Neuronal stem cell (in vitro differentiated cells): ENCODE measurements at regions not wholly inside any gene's neighbourhood (a gene's known extent, or its start where the extent isn't known, plus 50 kb on each side); places are given as distances from the start of the nearest gene placed in this dataset.
A peak's percentile ranks its signal among the peaks of the same experiment; 100 is the strongest.

Source experiments
- DNase-seq: peaks from one replicate; pipeline ENCODE4 v3.0.0-alpha.2; 2013; ENCODE audit warnings: low spot score
- H2AFZ ChIP-seq: one replicate; pipeline ENCODE4 v1.6.1; 2013; ENCODE audit warnings: mild to moderate bottlenecking, low read length, inconsistent platforms
- H2AK5ac ChIP-seq: 2 replicates; pipeline ENCODE4 v1.6.1; 2013; ENCODE audit warnings: low read depth, mild to moderate bottlenecking, inconsistent platforms, low read length, moderate library complexity, mixed read lengths
- H2BK120ac ChIP-seq: 2 replicates; pipeline ENCODE4 v1.6.1; 2013; ENCODE audit warnings: low read depth, mild to moderate bottlenecking, inconsistent platforms, low read length, moderate library complexity, mixed read lengths
- H2BK12ac ChIP-seq: one replicate; pipeline ENCODE4 v1.6.1; 2013; ENCODE audit warnings: low read length, inconsistent platforms
- H2BK15ac ChIP-seq: 2 replicates; pipeline ENCODE4 v1.6.1; 2013; ENCODE audit warnings: mild to moderate bottlenecking, low read length, inconsistent platforms, mixed read lengths
- H2BK5ac ChIP-seq: one replicate; pipeline ENCODE4 v1.6.1; 2013; ENCODE audit warnings: inconsistent platforms, mild to moderate bottlenecking, low read length, moderate library complexity
- H3K14ac ChIP-seq: one replicate; pipeline ENCODE4 v1.6.1; 2013; ENCODE audit warnings: low read length, inconsistent platforms
- H3K18ac ChIP-seq: 2 replicates; pipeline ENCODE4 v1.6.1; 2013; ENCODE audit warnings: low read length, inconsistent platforms
- H3K23ac ChIP-seq: 2 replicates; pipeline ENCODE4 v1.6.1; 2013; ENCODE audit warnings: low read depth, mild to moderate bottlenecking, mixed read lengths, low read length, inconsistent platforms; ENCODE audit not compliant: poor library complexity
- H3K27ac ChIP-seq: replicated peaks from 3 replicates; pipeline ENCODE4 v1.5.1; 2013; ENCODE audit warnings: low read length, inconsistent platforms
- H3K27me3 ChIP-seq, 3 experiments: 2 replicates each; pipeline ENCODE4 v1.6.1; 2013; ENCODE audit warnings: low read length in 3 of 3, mild to moderate bottlenecking in 2 of 3, inconsistent platforms in 1 of 3, low read depth in 1 of 3, mixed read lengths in 1 of 3, moderate library complexity in 1 of 3; ENCODE audit not compliant: control insufficient read depth in 3 of 3, insufficient read depth in 3 of 3
- H3K36me3 ChIP-seq, 2 donors: replicated peaks in 1 of 2; 2 replicates each; pipeline ENCODE4 v1.6.1; 2013; ENCODE audit warnings: low read length in 2 of 2; ENCODE audit not compliant: control insufficient read depth in 2 of 2, insufficient read depth in 2 of 2
- H3K4ac ChIP-seq: 2 replicates; pipeline ENCODE4 v1.6.1; 2013; ENCODE audit warnings: inconsistent platforms, mild to moderate bottlenecking, low read length, moderate library complexity
- H3K4me1 ChIP-seq, 2 donors: 1 replicate in 1 of 2; 2 replicates in 1 of 2; pipeline ENCODE4 v1.6.1; 2013; ENCODE audit warnings: low read length in 2 of 2, low read depth in 1 of 2; ENCODE audit not compliant: control insufficient read depth in 2 of 2, insufficient read depth in 1 of 2
- H3K4me2 ChIP-seq: one replicate; pipeline ENCODE4 v1.6.1; 2013; ENCODE audit warnings: mild to moderate bottlenecking, low read length, inconsistent platforms; ENCODE audit not compliant: insufficient read depth, poor library complexity, severe bottlenecking
- H3K4me3 ChIP-seq, 2 donors: 2 replicates each; pipeline ENCODE4 v1.5.1; 2013; ENCODE audit warnings: low read length in 2 of 2, mild to moderate bottlenecking in 2 of 2, inconsistent platforms in 1 of 2, moderate library complexity in 1 of 2
- H3K79me1 ChIP-seq: one replicate; pipeline ENCODE4 v1.6.1; 2013; ENCODE audit warnings: low read depth, mild to moderate bottlenecking, inconsistent platforms, low read length, moderate library complexity
- H3K9ac ChIP-seq: one replicate; pipeline ENCODE4 v1.6.1; 2013; ENCODE audit warnings: mild to moderate bottlenecking, low read depth, low read length, inconsistent platforms; ENCODE audit not compliant: poor library complexity
- H3K9me3 ChIP-seq, 2 donors: replicated peaks in 1 of 2; 2 replicates each; pipeline versions ENCODE3 to v1.6.1; 2013; ENCODE audit warnings: low read length in 2 of 2, mild to moderate bottlenecking in 2 of 2, inconsistent platforms in 1 of 2, low read depth in 1 of 2, mixed read lengths in 1 of 2, moderate library complexity in 1 of 2; ENCODE audit not compliant: control insufficient read depth in 2 of 2, insufficient read depth in 1 of 2
- H4K8ac ChIP-seq: one replicate; pipeline ENCODE4 v1.6.1; 2013; ENCODE audit warnings: low read depth, mild to moderate bottlenecking, inconsistent platforms, low read length, moderate library complexity
- H4K91ac ChIP-seq: one replicate; pipeline ENCODE4 v1.6.1; 2013; ENCODE audit warnings: low read length, low read depth, mild to moderate bottlenecking, inconsistent platforms; ENCODE audit not compliant: poor library complexity
- WGBS, 2 donors: extraction: QIAGEN DNeasy Blood & Tissue Kit; methylation state at CpG; one replicate each; pipeline ENCODE4 v1.1.7; 2013; ENCODE audit warnings: missing lambda C conversion rate in 2 of 2, mixed read lengths in 1 of 2; ENCODE audit not compliant: insufficient read length in 2 of 2, insufficient replicate concordance in 1 of 2; ENCODE audit errors: extremely low coverage in 2 of 2; 5-methylcytosine and 5-hydroxymethylcytosine counted together

DNA sequence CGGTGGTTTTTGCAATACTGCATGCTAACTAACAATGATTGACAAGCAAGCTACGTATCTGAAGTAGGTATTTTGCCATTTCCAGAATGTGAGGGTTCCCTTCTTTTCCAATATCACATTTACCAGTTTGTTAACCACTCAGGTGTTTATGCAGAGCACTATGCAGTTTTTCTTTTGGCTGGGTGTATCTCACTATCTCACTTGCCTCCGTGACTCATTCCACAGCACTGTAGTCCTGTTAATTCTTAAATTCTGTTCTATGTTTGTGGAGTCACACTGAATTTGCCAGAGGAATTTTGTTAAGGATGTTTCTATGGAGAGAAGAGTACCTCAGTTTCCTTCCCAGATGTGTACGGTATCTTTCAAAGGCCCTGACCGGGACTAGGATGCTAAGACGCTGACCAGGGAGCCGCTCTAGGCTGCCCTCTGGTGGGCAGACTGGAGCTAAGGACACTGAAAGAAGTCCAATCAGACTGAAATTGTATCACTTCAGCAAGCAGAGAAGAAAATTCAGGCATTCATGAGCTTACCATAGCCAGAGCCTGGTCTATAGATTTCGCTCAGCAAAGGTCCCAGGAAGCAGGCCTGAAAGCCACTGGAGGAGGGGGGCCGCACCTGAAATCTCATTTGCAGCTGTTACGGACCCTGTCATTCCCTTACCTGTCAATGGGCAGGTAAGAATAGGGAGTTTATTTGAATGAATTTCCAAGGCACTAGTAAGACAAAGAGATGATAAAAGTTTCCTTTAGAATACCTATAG is 388.4 kb upstream of the SPOCK3 start:
- Histone ChIP-seq H3K14ac (no peak overlapping the region), H2AK5ac (no peak overlapping the region), H3K36me3 (no peaks in the 10 kb centered on the region), H2BK120ac (no peak overlapping the region), H4K8ac (no peak overlapping the region), H3K18ac (no peak overlapping the region), H3K79me1 (no peaks in the 10 kb centered on the region), H3K4me2 (no peak overlapping the region), H3K23ac (no peak overlapping the region), H2BK15ac (no peak overlapping the region), H3K27ac (no peak overlapping the region), H2BK5ac (no peak overlapping the region), H3K4me1 (no peaks in the 10 kb centered on the region), H3K4ac (no peak overlapping the region), H2AFZ (no peak overlapping the region), H4K91ac (no peak overlapping the region), H3K9me3 (no peaks in the 10 kb centered on the region), H3K9ac (no peak overlapping the region), H2BK12ac (no peak overlapping the region), H3K4me3 (no peak overlapping the region), H3K27me3 (no peaks in the 10 kb centered on the region)
- DNase-seq = peak; percentile 47
- WGBS, 2 donors = no CpG with 5 or more reads among the region's 10 CpGs

GRCh38 chr4:167623241-167623572 is 388.9 kb upstream of the SPOCK3 start:
- Histone ChIP-seq H3K9ac (no peak overlapping the region), H3K9me3 (no peaks in the 10 kb centered on the region), H2BK120ac (no peak overlapping the region), H3K4ac (no peak overlapping the region), H3K27ac (no peak overlapping the region), H2AFZ (no peak overlapping the region), H2AK5ac (no peak overlapping the region), H2BK12ac (no peak overlapping the region), H3K27me3 (no peaks in the 10 kb centered on the region), H4K91ac (no peak overlapping the region), H3K18ac (no peak overlapping the region), H4K8ac (no peak overlapping the region), H3K79me1 (no peaks in the 10 kb centered on the region), H3K4me2 (no peak overlapping the region), H3K4me1 (no peaks in the 10 kb centered on the region), H3K14ac (no peak overlapping the region), H2BK5ac (no peak overlapping the region), H3K4me3 (no peak overlapping the region), H2BK15ac (no peak overlapping the region), H3K36me3 (no peaks in the 10 kb centered on the region), H3K23ac (no peak overlapping the region)
- WGBS, 2 donors = no CpG with 5 or more reads among the region's 3 CpGs
- no peak for DNase-seq

GRCh38 chr4:167629272-167629671 is 395.0 kb upstream of the SPOCK3 start:
- H3K27me3 ChIP-seq = no peaks in the 10 kb centered on the region
- no peak overlapping the region for H4K8ac ChIP-seq
- H3K36me3 ChIP-seq = no peaks in the 10 kb centered on the region
- no peak overlapping the region for H2BK15ac ChIP-seq
- no peak overlapping the region for H3K9ac ChIP-seq
- no CpG with 5 or more reads among the region's 2 CpGs for WGBS, 2 donors
- H3K14ac ChIP-seq = no peak overlapping the region
- H3K4me3 ChIP-seq = no peak overlapping the region
- no peak overlapping the region for H3K18ac ChIP-seq
- no peak overlapping the region for H3K4me2 ChIP-seq
- no peak overlapping the region for H2AFZ ChIP-seq
- no peaks in the 10 kb centered on the region for H3K79me1 ChIP-seq
- no peak overlapping the region for H2BK120ac ChIP-seq
- no peaks in the 10 kb centered on the region for H3K9me3 ChIP-seq
- no peak overlapping the region for H2BK12ac ChIP-seq
- no peak for DNase-seq
- H3K4me1 ChIP-seq = no peaks in the 10 kb centered on the region
- no peak overlapping the region for H3K4ac ChIP-seq
- H3K23ac ChIP-seq = no peak overlapping the region
- no peak overlapping the region for H3K27ac ChIP-seq
- no peak overlapping the region for H4K91ac ChIP-seq
- H2AK5ac ChIP-seq = no peak overlapping the region
- H2BK5ac ChIP-seq = no peak overlapping the region

DNA sequence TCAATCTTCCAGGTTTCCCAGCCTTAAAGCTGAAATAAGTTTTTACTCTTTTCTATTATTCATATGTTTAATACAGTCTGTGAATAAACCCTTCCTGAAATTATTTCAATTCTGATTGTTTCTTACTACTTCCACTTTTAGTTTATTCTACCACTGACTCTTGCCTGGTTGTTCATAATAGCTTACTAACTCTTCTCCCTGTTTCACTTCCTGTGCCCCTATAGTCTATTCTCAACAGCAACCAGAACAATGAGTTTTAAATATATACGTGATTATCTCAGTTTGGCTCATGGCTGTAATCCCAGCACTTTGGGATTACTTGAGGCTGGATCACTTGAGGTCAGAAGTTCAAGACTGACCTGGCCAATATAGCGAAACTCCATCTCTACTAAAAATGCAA is 408.0 kb upstream of the SPOCK3 start:
- Histone ChIP-seq H3K4me1 (no peaks in the 10 kb centered on the region), H3K4ac (no peak overlapping the region), H2AK5ac (no peak overlapping the region), H4K8ac (no peak overlapping the region), H3K79me1 (no peaks in the 10 kb centered on the region), H3K36me3 (no peaks in the 10 kb centered on the region), H3K9me3 (no peaks in the 10 kb centered on the region), H3K4me3 (no peak overlapping the region), H2BK12ac (no peak overlapping the region), H2AFZ (no peak overlapping the region), H3K27ac (no peak overlapping the region), H3K23ac (no peak overlapping the region), H2BK120ac (no peak overlapping the region), H3K27me3 (no peaks in the 10 kb centered on the region), H2BK15ac (no peak overlapping the region), H3K9ac (no peak overlapping the region), H4K91ac (no peak overlapping the region), H3K4me2 (no peak overlapping the region), H2BK5ac (no peak overlapping the region), H3K18ac (no peak overlapping the region), H3K14ac (no peak overlapping the region)
- no CpG with 5 or more reads among the region's 2 CpGs for WGBS, 2 donors
- DNase-seq = no peak
